IMR-90 (cell line): ENCODE measurements at regions not wholly inside any gene's neighbourhood (a gene's known extent, or its start where the extent isn't known, plus 50 kb on each side); places are given as distances from the start of the nearest gene placed in this dataset.

ENCODE experiments used
- ATAC-seq: fragments of 200-7000 bp; cut with Tn5 transposase; 2 replicates; pipeline ENCODE4 v1.9.1; 2020; ENCODE audit warnings: low read depth, mild to moderate bottlenecking, moderate library complexity
- BruUV-seq: library from RNA; stranded (reverse); fragments of 400-500 nt; replicated peaks from 2 replicates; lab custom pipeline; 2021; lab: Mats Ljungman, UMichigan
- CTCF ChIA-PET: fragments of 300-600 bp; formaldehyde crosslinking; extraction: SDS; loops from one replicate; lab custom pipeline; 2021; ENCODE audit warnings: antibody characterized with exemption; lab: Yijun Ruan, JAX
- POLR2A ChIA-PET: fragments of 300-600 bp; sonication (Branson Sonifier 250); formaldehyde crosslinking; loops from one replicate; lab custom pipeline; 2022; ENCODE audit warnings: antibody characterized with exemption; ENCODE audit not compliant: unreplicated experiment; lab: Charles Lee
- DNase-seq: peaks from one replicate; pipeline ENCODE4 v3.0.0; 2013
- H2AFZ ChIP-seq: replicated peaks from 2 replicates; pipeline ENCODE3; 2013; ENCODE audit warnings: low read length, mild to moderate bottlenecking; ENCODE audit not compliant: poor library complexity
- H2AK5ac ChIP-seq: 2 replicates; pipeline ENCODE4 v1.6.1; 2013; ENCODE audit warnings: low read depth, low read length, inconsistent platforms
- H2AK9ac ChIP-seq: replicated peaks from 2 replicates; pipeline ENCODE3; 2013; ENCODE audit warnings: mild to moderate bottlenecking, low read depth, low read length, moderate library complexity; ENCODE audit not compliant: poor library complexity
- H2BK120ac ChIP-seq: 2 replicates; pipeline ENCODE4 v1.6.1; 2013; ENCODE audit warnings: low read depth, low read length, inconsistent platforms
- H2BK15ac ChIP-seq: 3 replicates; pipeline ENCODE4 v1.6.1; 2013; ENCODE audit warnings: low read depth, low read length, inconsistent platforms
- H2BK20ac ChIP-seq: 2 replicates; pipeline ENCODE4 v1.6.1; 2013; ENCODE audit warnings: low read depth, mild to moderate bottlenecking, inconsistent platforms, low read length, moderate library complexity
- H2BK5ac ChIP-seq: 2 replicates; pipeline ENCODE4 v1.6.1; 2013; ENCODE audit warnings: mild to moderate bottlenecking, low read depth, low read length, inconsistent platforms; ENCODE audit not compliant: poor library complexity, severe bottlenecking
- H3K14ac ChIP-seq: replicated peaks from 2 replicates; pipeline ENCODE4 v1.6.1; 2013; ENCODE audit warnings: low read depth, low read length, inconsistent platforms
- H3K18ac ChIP-seq: 2 replicates; pipeline ENCODE4 v1.6.1; 2013; ENCODE audit warnings: low read depth, low read length, control low read depth
- H3K23ac ChIP-seq: 2 replicates; pipeline ENCODE4 v1.6.1; 2013; ENCODE audit warnings: low read depth, low read length, inconsistent platforms
- H3K27ac ChIP-seq: 2 replicates; pipeline ENCODE4 v1.5.1; 2013; ENCODE audit warnings: mild to moderate bottlenecking, control low read depth, low read length; ENCODE audit not compliant: insufficient read depth
- H3K27me3 ChIP-seq: 2 replicates; pipeline ENCODE4 v1.6.1; 2013; ENCODE audit warnings: low read length; ENCODE audit not compliant: control insufficient read depth, insufficient read depth
- H3K36me3 ChIP-seq: 2 replicates; pipeline ENCODE4 v1.6.1; 2013; ENCODE audit warnings: low read length, mixed read lengths; ENCODE audit not compliant: control insufficient read depth, insufficient read depth
- H3K4ac ChIP-seq: 2 replicates; pipeline ENCODE4 v1.6.1; 2013; ENCODE audit warnings: low read depth, low read length, inconsistent platforms
- H3K4me1 ChIP-seq: 2 replicates; pipeline ENCODE4 v1.6.1; 2013; ENCODE audit warnings: low read length, mixed read lengths; ENCODE audit not compliant: control insufficient read depth, insufficient read depth
- H3K4me2 ChIP-seq: 2 replicates; pipeline ENCODE4 v1.6.1; 2013; ENCODE audit warnings: low read depth, mild to moderate bottlenecking, control low read depth, low read length, moderate library complexity
- H3K4me3 ChIP-seq: 2 replicates; pipeline ENCODE4 v1.5.1; 2013; ENCODE audit warnings: low read depth, mild to moderate bottlenecking, control low read depth, low read length, moderate library complexity; ENCODE audit not compliant: insufficient read depth
- H3K56ac ChIP-seq: 2 replicates; pipeline ENCODE4 v1.6.1; 2013; ENCODE audit warnings: low read length, inconsistent platforms; ENCODE audit not compliant: insufficient read depth; ENCODE audit errors: extremely low read depth
- H3K79me1 ChIP-seq, 2 experiments: 2 replicates each; pipeline ENCODE4 v1.6.1; 2013; ENCODE audit warnings: low read length in 2 of 2, inconsistent platforms in 1 of 2, low read depth in 1 of 2
- H3K9ac ChIP-seq: 2 replicates; pipeline ENCODE4 v1.6.1; 2013; ENCODE audit warnings: low read depth, low read length, control low read depth
- H3K9me1 ChIP-seq: 2 replicates; pipeline ENCODE4 v1.6.1; 2013; ENCODE audit warnings: low read length, inconsistent platforms; ENCODE audit not compliant: insufficient read depth
- H3K9me3 ChIP-seq: 2 replicates; pipeline ENCODE4 v1.6.1; 2013; ENCODE audit warnings: low read length; ENCODE audit not compliant: control insufficient read depth, insufficient read depth
- H4K20me1 ChIP-seq: 2 replicates; pipeline ENCODE4 v1.6.1; 2013; ENCODE audit warnings: low read length, inconsistent platforms; ENCODE audit not compliant: insufficient read depth
- H4K5ac ChIP-seq: 2 replicates; pipeline ENCODE4 v1.6.1; 2013; ENCODE audit warnings: mild to moderate bottlenecking, low read depth, low read length, control low read depth
- H4K8ac ChIP-seq, 2 experiments: 2 replicates each; pipeline ENCODE4 v1.6.1; 2013; ENCODE audit warnings: low read depth in 2 of 2, low read length in 2 of 2, control low read depth in 1 of 2, inconsistent platforms in 1 of 2
- H4K91ac ChIP-seq: 2 replicates; pipeline ENCODE4 v1.6.1; 2013; ENCODE audit warnings: low read depth, low read length, inconsistent platforms; ENCODE audit not compliant: insufficient read depth
- CEBPB ChIP-seq: IDR thresholded peaks from 2 replicates; pipeline ENCODE4 v1.6.1; 2012; ENCODE audit warnings: low read depth, low read length, improper control_type of control experiment
- CTCF ChIP-seq: conservative IDR thresholded peaks from 2 replicates; pipeline ENCODE4 v1.5.1; 2012; ENCODE audit warnings: mild to moderate bottlenecking, low read depth, low read length, improper control_type of control experiment
- ELK1 ChIP-seq: fragments of 150-350 bp; IDR thresholded peaks from 2 replicates; pipeline ENCODE4 v1.6.1; 2016; ENCODE audit warnings: low read depth, mild to moderate bottlenecking, low read length, moderate library complexity, borderline replicate concordance
- MAFK ChIP-seq: IDR thresholded peaks from 2 replicates; pipeline ENCODE4 v1.6.1; 2012; ENCODE audit warnings: low read depth, low read length, improper control_type of control experiment
- MXI1 ChIP-seq: IDR thresholded peaks from 2 replicates; pipeline ENCODE4 v1.6.1; 2012; ENCODE audit warnings: low read depth, mild to moderate bottlenecking, low read length, moderate library complexity, borderline replicate concordance
- NFE2L2 ChIP-seq: fragments of 150-350 bp; IDR thresholded peaks from 2 replicates; pipeline ENCODE4 v1.6.1; 2016; ENCODE audit warnings: low read depth, mild to moderate bottlenecking, low read length
- RAD21 ChIP-seq: IDR thresholded peaks from 2 replicates; pipeline ENCODE4 v1.6.1; 2012; ENCODE audit warnings: low read length, improper control_type of control experiment
- RCOR1 ChIP-seq: IDR thresholded peaks from 2 replicates; pipeline ENCODE4 v1.6.1; 2012; ENCODE audit warnings: mild to moderate bottlenecking, low read length, improper control_type of control experiment; ENCODE audit not compliant: insufficient replicate concordance
- RFX5 ChIP-seq: IDR thresholded peaks from 2 replicates; pipeline ENCODE4 v1.8.0; 2012; ENCODE audit warnings: low read depth, mild to moderate bottlenecking, low read length, moderate library complexity
- WGBS, 2 experiments: methylation state at CpG; one replicate each; pipeline versions ENCODE4 v1.1.5 to v1.1.7; 2013; ENCODE audit warnings: missing lambda C conversion rate in 2 of 2; ENCODE audit not compliant: insufficient read length in 1 of 2; ENCODE audit errors: extremely low coverage in 2 of 2; 5-methylcytosine and 5-hydroxymethylcytosine counted together
- dilution Hi-C: fragments of 300-500 bp; cut with HindIII; formaldehyde crosslinking; loops from one replicate; pipeline ENCODE4 v1.14.3; 2018; ENCODE audit warnings: low sequenced_read_pairs; ENCODE audit not compliant: unreplicated experiment
- in situ Hi-C: fragments of 300-500 bp; cut with MboI; formaldehyde crosslinking; loops from 3 replicates; pipeline ENCODE4 v1.14.3; 2019; ENCODE audit warnings: low sequenced_read_pairs, inconsistent platforms, mixed read lengths
- intact Hi-C: fragments of 100-400 bp; cut with micrococcal nuclease; formaldehyde crosslinking; loops from 2 replicates; pipeline ENCODE4 v1.10.0; 2022

DNA sequence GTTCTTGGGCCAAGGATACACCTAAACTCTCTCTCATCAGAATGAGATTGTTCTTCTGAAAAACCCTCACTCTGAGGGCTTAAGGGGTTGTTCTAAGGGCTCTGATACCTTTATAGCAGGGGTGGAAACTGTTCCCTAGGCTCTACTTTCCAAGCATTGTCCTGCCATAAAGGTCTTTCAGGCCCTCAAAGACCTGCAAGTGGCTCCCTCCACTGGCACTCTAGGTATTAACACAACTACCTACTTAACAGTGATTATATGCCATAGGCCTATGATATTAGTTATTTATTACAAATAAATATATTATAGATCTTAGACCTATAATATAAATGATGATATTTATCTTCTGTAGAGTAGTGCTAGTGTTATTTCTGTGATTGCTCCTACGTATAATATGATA lies 473.7 kb upstream of the RPS6KA3 start:
- ChIA-PET POLR2A (no interaction called here), CTCF (no interaction called here)
- ATAC-seq (no peak), DNase-seq (no peak)
- in situ Hi-C loops = no loop called here
- H3K4ac ChIP-seq = no peak overlapping the region
- H3K27ac ChIP-seq = no peak overlapping the region
- no peak overlapping the region for H3K4me2 ChIP-seq
- dilution Hi-C loops = no loop called here
- intact Hi-C loops = no loop called here
- no peaks in the 10 kb centered on the region for H3K9me3 ChIP-seq
- H3K18ac ChIP-seq = no peak overlapping the region
- no TSS peak for BruUV-seq
- H4K91ac ChIP-seq = no peak overlapping the region
- no peak overlapping the region for H3K4me3 ChIP-seq
- H4K8ac ChIP-seq = no peak overlapping the region
- no peaks in the 10 kb centered on the region for H3K4me1 ChIP-seq
- WGBS, 2 experiments = no CpG with 5 or more reads among the region's 1 CpG
- no peak overlapping the region for H2AK9ac ChIP-seq
- TF ChIP-seq CEBPB = no peak
- no peak for TF ChIP-seq RAD21
- no peak for TF ChIP-seq RCOR1
- TF ChIP-seq MXI1 = no peak
- no peak for TF ChIP-seq ELK1
- TF ChIP-seq NFE2L2 = no peak
- no peak for TF ChIP-seq MAFK
- no peak for TF ChIP-seq RFX5
- no peak for TF ChIP-seq CTCF
- no peak overlapping the region for H2AFZ ChIP-seq
- H2BK5ac ChIP-seq = no peak overlapping the region
- H3K14ac ChIP-seq = no peak overlapping the region
- H3K9me1 ChIP-seq = no peaks in the 10 kb centered on the region
- no peak overlapping the region for H2AK5ac ChIP-seq
- H2BK120ac ChIP-seq = no peak overlapping the region
- H2BK15ac ChIP-seq = no peak overlapping the region
- H2BK20ac ChIP-seq = no peak overlapping the region
- H3K9ac ChIP-seq = no peak overlapping the region
- H3K79me1 ChIP-seq = no peaks in the 10 kb centered on the region
- H3K23ac ChIP-seq = no peak overlapping the region
- H3K27me3 ChIP-seq = no peaks in the 10 kb centered on the region
- no peak overlapping the region for H4K5ac ChIP-seq
- H4K20me1 ChIP-seq = no peaks in the 10 kb centered on the region
- H3K36me3 ChIP-seq = no peaks in the 10 kb centered on the region
- no peak overlapping the region for H3K56ac ChIP-seq
